Spleen (tissue), 7 donors: ENCODE measurements at regions not wholly inside any gene's neighbourhood (a gene's known extent, or its start where the extent isn't known, plus 50 kb on each side); places are given as distances from the start of the nearest gene placed in this dataset.

Experiments
- CTCF ChIP-seq, 11 experiments: fragments of 200-600 bp in 7 of 11; fragments of 450-650 bp in 4 of 11; sonication (generic) in 4 of 11; IDR thresholded peaks in 8 of 11; conservative IDR thresholded peaks in 3 of 11; 1 replicate in 7 of 11; 2 replicates in 4 of 11; pipeline versions ENCODE4 v1.4.0 to v1.8.0; 2016 to 2021; ENCODE audit warnings: antibody characterized with exemption in 11 of 11, inconsistent platforms in 4 of 11, mild to moderate bottlenecking in 1 of 11
- POLR2A ChIP-seq, 3 donors: fragments of 450-650 bp; IDR thresholded peaks; one replicate each; pipeline ENCODE4 v1.5.1; 2017; ENCODE audit warnings: antibody characterized with exemption in 3 of 3, mild to moderate bottlenecking in 1 of 3
- POLR2AphosphoS5 ChIP-seq, 3 donors: sonication (generic); formaldehyde crosslinking; IDR thresholded peaks; one replicate each; pipeline ENCODE4 v1.5.1; 2017; ENCODE audit warnings: antibody characterized with exemption in 3 of 3
- donor health status: DM: no; HTN: no; CAD: no; lungs with moderate emphysema.
- donor health status: DM: no; HTN: no; CAD: no.
- donor health status: DM: no; HTN: no; CAD: no.

DNA sequence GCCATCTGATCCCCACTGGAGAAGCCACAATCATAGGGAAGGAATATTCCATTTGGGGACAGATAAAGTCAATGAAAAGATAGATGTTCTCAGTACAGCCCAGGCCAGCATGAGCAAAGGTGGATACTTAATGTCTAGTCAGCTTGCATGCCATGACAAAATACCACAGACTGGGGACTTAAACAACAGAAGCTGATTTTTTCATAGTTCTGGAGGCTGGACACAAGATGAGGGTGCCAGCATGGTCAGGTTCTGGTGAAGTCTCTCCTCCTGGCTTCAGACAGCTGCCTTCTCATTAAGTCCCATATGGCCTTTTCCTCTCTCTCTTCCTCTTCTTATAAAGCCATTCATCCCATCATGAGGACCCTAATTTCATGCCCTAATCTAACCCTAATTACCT, 116.1 kb upstream of the CYP1B1 start:
- TF ChIP-seq CTCF (IDR thresholded peaks at IDR 0.05 in 8 of 11, conservative IDR thresholded peaks at IDR 0.05 in 3 of 11) (no peak), POLR2A (IDR thresholded peaks at IDR 0.05) (no peak), POLR2AphosphoS5 (IDR thresholded peaks at IDR 0.05) (no peak)
